ENCODE measurements at regions not wholly inside any gene's neighbourhood (a gene's known extent, or its start where the extent isn't known, plus 50 kb on each side); places are given as distances from the start of the nearest gene placed in this dataset.

- H3K9ac ChIP-seq: no peak overlapping the region
- H3K4me3 ChIP-seq (IDR thresholded peaks at IDR 0.05; ENCODE audit: insufficient read depth, low read depth, low read length): no peak overlapping the region
- H3K36me3 ChIP-seq (ENCODE audit: insufficient read depth): no peaks in the 10 kb centered on the region
- no peaks in the 10 kb centered on the region for H3K4me1 ChIP-seq (ENCODE audit: low read depth, poor library complexity, severe bottlenecking)
- no peak for TF ChIP-seq CTCF (conservative IDR thresholded peaks at IDR 0.05; ENCODE audit: low read depth, low read length)
- no peaks in the 10 kb centered on the region for H4K20me1 ChIP-seq (ENCODE audit: insufficient read depth)
- H3K27me3 ChIP-seq (ENCODE audit: insufficient read depth, low read depth): no peaks in the 10 kb centered on the region
- no peak overlapping the region for H3K4me2 ChIP-seq
- H3K79me2 ChIP-seq (ENCODE audit: insufficient read depth, low read depth): no peaks in the 10 kb centered on the region
- no peak overlapping the region for H3K27ac ChIP-seq
- no peak overlapping the region for H2AFZ ChIP-seq (ENCODE audit: low read depth)
These were observed 338.5 kb downstream of the HACE1 start for GRCh38 chr6:104521176-104521575.

- H3K36me3 ChIP-seq (ENCODE audit: insufficient read depth): no peaks in the 10 kb centered on the region
- no peak for TF ChIP-seq CTCF (conservative IDR thresholded peaks at IDR 0.05; ENCODE audit: low read depth, low read length)
- no peak overlapping the region for H2AFZ ChIP-seq (ENCODE audit: low read depth)
- no peak overlapping the region for H3K4me3 ChIP-seq (IDR thresholded peaks at IDR 0.05; ENCODE audit: insufficient read depth, low read depth, low read length)
- no peaks in the 10 kb centered on the region for H3K4me1 ChIP-seq (ENCODE audit: low read depth, poor library complexity, severe bottlenecking)
- no peaks in the 10 kb centered on the region for H3K27me3 ChIP-seq (ENCODE audit: insufficient read depth, low read depth)
- no peak overlapping the region for H3K9ac ChIP-seq
- no peaks in the 10 kb centered on the region for H3K79me2 ChIP-seq (ENCODE audit: insufficient read depth, low read depth)
- H3K27ac ChIP-seq: no peak overlapping the region
- no peak overlapping the region for H3K4me2 ChIP-seq
- no peaks in the 10 kb centered on the region for H4K20me1 ChIP-seq (ENCODE audit: insufficient read depth)
These were observed 340.2 kb downstream of the HACE1 start for GRCh38 chr6:104519566-104519965.

GRCh38 chr6:104509355-104509754 lies 350.4 kb downstream of the HACE1 start:
- no peaks in the 10 kb centered on the region for H3K27me3 ChIP-seq (ENCODE audit: insufficient read depth, low read depth)
- H2AFZ ChIP-seq (ENCODE audit: low read depth): no peak overlapping the region
- TF ChIP-seq CTCF (conservative IDR thresholded peaks at IDR 0.05; ENCODE audit: low read depth, low read length): no peak
- no peaks in the 10 kb centered on the region for H3K36me3 ChIP-seq (ENCODE audit: insufficient read depth)
- no peaks in the 10 kb centered on the region for H3K79me2 ChIP-seq (ENCODE audit: insufficient read depth, low read depth)
- no peaks in the 10 kb centered on the region for H4K20me1 ChIP-seq (ENCODE audit: insufficient read depth)
- H3K27ac ChIP-seq: no peak overlapping the region
- no peak overlapping the region for H3K9ac ChIP-seq
- no peak overlapping the region for H3K4me3 ChIP-seq (IDR thresholded peaks at IDR 0.05; ENCODE audit: insufficient read depth, low read depth, low read length)
- H3K4me2 ChIP-seq: no peak overlapping the region
- H3K4me1 ChIP-seq (ENCODE audit: low read depth, poor library complexity, severe bottlenecking): no peaks in the 10 kb centered on the region

- no peaks in the 10 kb centered on the region for H4K20me1 ChIP-seq (ENCODE audit: insufficient read depth)
- H3K4me1 ChIP-seq (ENCODE audit: low read depth, poor library complexity, severe bottlenecking): no peaks in the 10 kb centered on the region
- H3K27me3 ChIP-seq (ENCODE audit: insufficient read depth, low read depth): no peaks in the 10 kb centered on the region
- H3K9ac ChIP-seq: no peak overlapping the region
- H3K36me3 ChIP-seq (ENCODE audit: insufficient read depth): no peaks in the 10 kb centered on the region
- no peaks in the 10 kb centered on the region for H3K79me2 ChIP-seq (ENCODE audit: insufficient read depth, low read depth)
- TF ChIP-seq CTCF (conservative IDR thresholded peaks at IDR 0.05; ENCODE audit: low read depth, low read length): no peak
- no peak overlapping the region for H3K4me2 ChIP-seq
- no peak overlapping the region for H2AFZ ChIP-seq (ENCODE audit: low read depth)
- H3K27ac ChIP-seq: no peak overlapping the region
- H3K4me3 ChIP-seq (IDR thresholded peaks at IDR 0.05; ENCODE audit: insufficient read depth, low read depth, low read length): no peak overlapping the region
These were observed 353.3 kb downstream of the HACE1 start for GRCh38 chr6:104506429-104506828.

- no peaks in the 10 kb centered on the region for H3K36me3 ChIP-seq (ENCODE audit: insufficient read depth)
- no peak for TF ChIP-seq CTCF (conservative IDR thresholded peaks at IDR 0.05; ENCODE audit: low read depth, low read length)
- no peaks in the 10 kb centered on the region for H3K79me2 ChIP-seq (ENCODE audit: insufficient read depth, low read depth)
- H4K20me1 ChIP-seq (ENCODE audit: insufficient read depth): no peaks in the 10 kb centered on the region
- H3K27me3 ChIP-seq (ENCODE audit: insufficient read depth, low read depth): no peaks in the 10 kb centered on the region
- no peak overlapping the region for H3K4me3 ChIP-seq (IDR thresholded peaks at IDR 0.05; ENCODE audit: insufficient read depth, low read depth, low read length)
- no peak overlapping the region for H3K9ac ChIP-seq
- H2AFZ ChIP-seq (ENCODE audit: low read depth): no peak overlapping the region
- no peak overlapping the region for H3K27ac ChIP-seq
- H3K4me2 ChIP-seq: no peak overlapping the region
- no peaks in the 10 kb centered on the region for H3K4me1 ChIP-seq (ENCODE audit: low read depth, poor library complexity, severe bottlenecking)
These were observed 353.9 kb downstream of the HACE1 start for GRCh38 chr6:104505838-104506237.
